CD4-positive, alpha-beta T cell (primary cell): ENCODE measurements at regions not wholly inside any gene's neighbourhood (a gene's known extent, or its start where the extent isn't known, plus 50 kb on each side); places are given as distances from the start of the nearest gene placed in this dataset.
"Not testable (repeated sequence)": the region's sequence is repeated elsewhere in the genome, so short reads cannot be mapped to it uniquely, and the experiment has no call there.

Experiments
- ATAC-seq: fragments of 200-7000 bp; cut with Tn5 transposase; one replicate; pipeline ENCODE4 v1.10.0; 2022; ENCODE audit warnings: mild to moderate bottlenecking; ENCODE audit not compliant: poor library complexity
- CTCF ChIA-PET: fragments of 350-600 bp; sonication (Branson Sonifier 250); formaldehyde crosslinking; loops from one replicate; lab custom pipeline; 2021; ENCODE audit warnings: antibody characterized with exemption, inconsistent platforms; lab: Charles Lee
- POLR2A ChIA-PET: fragments of 350-600 bp; sonication (Branson Sonifier 250); formaldehyde crosslinking; loops from one replicate; lab custom pipeline; 2021; ENCODE audit warnings: antibody characterized with exemption, inconsistent platforms; lab: Charles Lee
- DNase-seq, 14 experiments: peaks; one replicate each; pipeline ENCODE4 v3.0.0-alpha.2; 2013 to 2020; ENCODE audit warnings: mixed read lengths in 2 of 14
- H3K27ac ChIP-seq, 2 donors: one replicate each; pipeline versions ENCODE4 v1.5.1 to v1.7.0; 2013; ENCODE audit warnings: low read length in 2 of 2, low read depth in 1 of 2, mild to moderate bottlenecking in 1 of 2
- H3K27me3 ChIP-seq, 2 experiments: 1 replicate in 1 of 2; 2 replicates in 1 of 2; pipeline versions ENCODE4 v1.6.1 to v1.7.0; 2013; ENCODE audit warnings: low read length in 2 of 2, control low read depth in 1 of 2, mild to moderate bottlenecking in 1 of 2, moderate library complexity in 1 of 2; ENCODE audit not compliant: insufficient read depth in 2 of 2, control insufficient read depth in 1 of 2
- H3K36me3 ChIP-seq: one replicate; pipeline ENCODE4 v1.6.1; 2013; ENCODE audit warnings: low read length, control low read depth; ENCODE audit not compliant: insufficient read depth
- H3K4me1 ChIP-seq: one replicate; pipeline ENCODE4 v1.6.1; 2013; ENCODE audit warnings: low read length, control low read depth; ENCODE audit not compliant: insufficient read depth
- H3K4me3 ChIP-seq: one replicate; pipeline ENCODE4 v1.5.1; 2013; ENCODE audit warnings: mild to moderate bottlenecking, low read length, moderate library complexity
- H3K9me3 ChIP-seq, 2 experiments: 1 replicate in 1 of 2; 2 replicates in 1 of 2; pipeline versions ENCODE4 v1.6.1 to v1.7.0; 2013; ENCODE audit warnings: low read length in 2 of 2, mild to moderate bottlenecking in 2 of 2, control low read depth in 1 of 2, moderate library complexity in 1 of 2; ENCODE audit not compliant: control insufficient read depth in 1 of 2, insufficient read depth in 1 of 2
- H3K27ac Mint-ChIP-seq: one replicate; pipeline ENCODE4 v1.8.0; 2020; ENCODE audit warnings: mixed read lengths
- H3K27me3 Mint-ChIP-seq: one replicate; pipeline ENCODE4 v1.8.0; 2021; ENCODE audit warnings: mixed read lengths
- H3K36me3 Mint-ChIP-seq: one replicate; pipeline ENCODE4 v1.8.0; 2021; ENCODE audit warnings: low read depth, mixed read lengths
- H3K4me1 Mint-ChIP-seq: one replicate; pipeline ENCODE4 v1.8.0; 2021; ENCODE audit warnings: low read depth, mixed read lengths
- H3K4me3 Mint-ChIP-seq: one replicate; pipeline ENCODE4 v1.8.0; 2020; ENCODE audit warnings: mild to moderate bottlenecking, mixed read lengths
- H3K9me3 Mint-ChIP-seq: one replicate; pipeline ENCODE4 v1.8.0; 2020; ENCODE audit warnings: mixed read lengths
- CTCF ChIP-seq: fragments of 200-600 bp; IDR thresholded peaks from one replicate; pipeline ENCODE4 v1.8.0; 2022; ENCODE audit warnings: antibody characterized with exemption, mild to moderate bottlenecking
- intact Hi-C, 2 experiments: fragments of 100-400 bp; cut with DNase I in 1 of 2; cut with micrococcal nuclease in 1 of 2; formaldehyde crosslinking; loops; one replicate each; pipeline versions ENCODE4 v1.15.1 to v1.9.0; 2023 to 2025; cut with DNase I, micrococcal nuclease

GRCh38 chr5:91770400-91770799 is 387.3 kb upstream of the ARRDC3 start:
- Mint-ChIP-seq H3K27ac (no peak overlapping the region), H3K9me3 (no peaks in the 10 kb centered on the region), H3K27me3 (no peaks in the 10 kb centered on the region), H3K4me3 (no peak overlapping the region), H3K36me3 (no peaks in the 10 kb centered on the region), H3K4me1 (no peaks in the 10 kb centered on the region)
- H3K27me3 ChIP-seq: no peaks in the 10 kb centered on the region
- no peak overlapping the region for H3K4me3 ChIP-seq
- DNase-seq: no peak
- no peak for ATAC-seq
- ChIA-PET POLR2A (no interaction called here), CTCF (no interaction called here)
- H3K9me3 ChIP-seq: no peaks in the 10 kb centered on the region
- no peaks in the 10 kb centered on the region for H3K36me3 ChIP-seq
- H3K4me1 ChIP-seq: no peaks in the 10 kb centered on the region
- intact Hi-C loops: no loop called here
- no peak for TF ChIP-seq CTCF
- no peak overlapping the region for H3K27ac ChIP-seq

GRCh38 chr5:91757383-91757782 is 374.3 kb upstream of the ARRDC3 start:
- POLR2A ChIA-PET, H3K4me1 ChIP-seq, intact Hi-C loops, H3K36me3 ChIP-seq, H3K36me3 Mint-ChIP-seq, H3K4me3 Mint-ChIP-seq, H3K4me3 ChIP-seq, H3K27me3 ChIP-seq, H3K9me3 Mint-ChIP-seq, H3K27ac Mint-ChIP-seq, CTCF ChIA-PET, H3K27me3 Mint-ChIP-seq, H3K27ac ChIP-seq, H3K9me3 ChIP-seq, DNase-seq, H3K4me1 Mint-ChIP-seq, ATAC-seq: not testable (repeated sequence)

GRCh38 chr5:91754990-91755389 is 371.9 kb upstream of the ARRDC3 start:
- TF ChIP-seq CTCF: no peak
- CTCF ChIA-PET: no interaction called here
- POLR2A ChIA-PET: no interaction called here
- no peaks in the 10 kb centered on the region for H3K4me1 Mint-ChIP-seq
- intact Hi-C loops: no loop called here
- H3K4me3 Mint-ChIP-seq: no peak overlapping the region
- no peak for ATAC-seq
- no peaks in the 10 kb centered on the region for H3K27me3 Mint-ChIP-seq
- Histone ChIP-seq H3K9me3 (peaks cover 0 to 9% of the 10 kb centered on the region in 2 experiments), H3K36me3 (no peaks in the 10 kb centered on the region), H3K4me3 (no peak overlapping the region), H3K27me3 (no peaks in the 10 kb centered on the region), H3K27ac (no peak overlapping the region), H3K4me1 (no peaks in the 10 kb centered on the region)
- peaks cover 8% of the 10 kb centered on the region for H3K9me3 Mint-ChIP-seq
- no peak overlapping the region for H3K27ac Mint-ChIP-seq
- H3K36me3 Mint-ChIP-seq: no peaks in the 10 kb centered on the region
- DNase-seq: no peak

- POLR2A ChIA-PET, ATAC-seq, H3K4me3 ChIP-seq, H3K4me1 Mint-ChIP-seq, H3K4me3 Mint-ChIP-seq, H3K27ac ChIP-seq, H3K27ac Mint-ChIP-seq, intact Hi-C loops, H3K36me3 Mint-ChIP-seq, H3K9me3 ChIP-seq, DNase-seq, H3K36me3 ChIP-seq, H3K9me3 Mint-ChIP-seq, H3K4me1 ChIP-seq, H3K27me3 ChIP-seq, H3K27me3 Mint-ChIP-seq, CTCF ChIA-PET: not testable (repeated sequence)
Observed at GRCh38 chr5:91744470-91744869, 361.4 kb upstream of the ARRDC3 start.
